ENCODE measurements at regions not wholly inside any gene's neighbourhood (a gene's known extent, or its start where the extent isn't known, plus 50 kb on each side); places are given as distances from the start of the nearest gene placed in this dataset.

DNA sequence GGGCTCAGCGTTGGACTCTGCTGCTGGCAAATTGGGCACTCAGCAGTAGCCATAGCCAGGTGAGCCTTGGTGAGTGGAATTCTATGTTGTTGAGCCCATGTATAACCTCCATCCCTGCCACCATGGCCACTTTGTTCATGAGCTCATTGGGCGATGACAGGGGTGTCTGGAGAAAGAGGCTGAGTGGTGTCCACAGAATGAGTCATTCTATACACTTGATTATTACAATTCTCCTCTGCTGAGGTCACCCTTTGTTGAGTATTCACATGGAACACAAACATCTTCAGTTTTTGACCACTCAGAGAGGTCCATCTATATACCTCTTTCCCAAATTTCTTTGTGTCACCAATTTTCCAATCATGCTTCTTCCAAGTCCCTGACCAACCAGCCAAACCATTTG lies 1341.7 kb downstream of the PCDH7 start:
- H3K79me2 ChIP-seq (ENCODE audit: insufficient read depth, low read length), result no peaks in the 10 kb centered on the region
- no peak overlapping the region for H3K4me2 ChIP-seq (ENCODE audit: insufficient read depth, insufficient read length, low read length)
- H2BK20ac ChIP-seq (ENCODE audit: low read depth, low read length, poor library complexity, severe bottlenecking), result no peak overlapping the region
- H3K9ac ChIP-seq (ENCODE audit: extremely low read depth, insufficient read length, low read length), result no peak overlapping the region
- no peak overlapping the region for H3K27ac Mint-ChIP-seq
- H3K23ac ChIP-seq (ENCODE audit: insufficient read length, low read depth, low read length), result no peak overlapping the region
- no CpG with 5 or more reads among the region's 2 CpGs for WGBS (ENCODE audit: extremely low coverage, insufficient read length, low lambda C conversion rate)
- H2BK12ac ChIP-seq (ENCODE audit: insufficient read length, low read depth, low read length), result no peak overlapping the region
- H3K9me3 Mint-ChIP-seq, result peaks cover 0 to 3% of the 10 kb centered on the region in 2 experiments; a peak in 2 of 5 replicates
- 0 out of 4 replicates have a peak, but pooled peaks cover 2% of the 10 kb centered on the region in 2 experiments for H3K4me1 Mint-ChIP-seq
- H3K9me3 ChIP-seq (ENCODE audit: control insufficient read depth, low read depth, low read length), result no peaks in the 10 kb centered on the region
- H4K20me1 ChIP-seq (ENCODE audit: control insufficient read depth, insufficient read depth, insufficient read length), result no peaks in the 10 kb centered on the region
- no peak overlapping the region for H3K4me3 Mint-ChIP-seq
- no peak overlapping the region for H2BK5ac ChIP-seq (ENCODE audit: insufficient read length, low read length)
- no peak overlapping the region for H2BK120ac ChIP-seq (ENCODE audit: low read depth, low read length, poor library complexity, severe bottlenecking)
- H3K56ac ChIP-seq (ENCODE audit: insufficient read length, low read depth, low read length), result no peak overlapping the region
- H4K8ac ChIP-seq (replicated peaks; ENCODE audit: insufficient read length, low read depth, low read length), result no peak overlapping the region
- no peaks in the 10 kb centered on the region for H3K36me3 Mint-ChIP-seq (ENCODE audit: insufficient read depth in 1 of 3, low read depth in 3 of 3)
- no peaks in the 10 kb centered on the region for H3K27me3 ChIP-seq (ENCODE audit: insufficient read depth, low read length)
- no peaks in the 10 kb centered on the region for H3K4me1 ChIP-seq (ENCODE audit: insufficient read depth, low read length)
- no peak overlapping the region for H3K14ac ChIP-seq (ENCODE audit: insufficient read depth, low read length)
- TF ChIP-seq, protein P1, sequence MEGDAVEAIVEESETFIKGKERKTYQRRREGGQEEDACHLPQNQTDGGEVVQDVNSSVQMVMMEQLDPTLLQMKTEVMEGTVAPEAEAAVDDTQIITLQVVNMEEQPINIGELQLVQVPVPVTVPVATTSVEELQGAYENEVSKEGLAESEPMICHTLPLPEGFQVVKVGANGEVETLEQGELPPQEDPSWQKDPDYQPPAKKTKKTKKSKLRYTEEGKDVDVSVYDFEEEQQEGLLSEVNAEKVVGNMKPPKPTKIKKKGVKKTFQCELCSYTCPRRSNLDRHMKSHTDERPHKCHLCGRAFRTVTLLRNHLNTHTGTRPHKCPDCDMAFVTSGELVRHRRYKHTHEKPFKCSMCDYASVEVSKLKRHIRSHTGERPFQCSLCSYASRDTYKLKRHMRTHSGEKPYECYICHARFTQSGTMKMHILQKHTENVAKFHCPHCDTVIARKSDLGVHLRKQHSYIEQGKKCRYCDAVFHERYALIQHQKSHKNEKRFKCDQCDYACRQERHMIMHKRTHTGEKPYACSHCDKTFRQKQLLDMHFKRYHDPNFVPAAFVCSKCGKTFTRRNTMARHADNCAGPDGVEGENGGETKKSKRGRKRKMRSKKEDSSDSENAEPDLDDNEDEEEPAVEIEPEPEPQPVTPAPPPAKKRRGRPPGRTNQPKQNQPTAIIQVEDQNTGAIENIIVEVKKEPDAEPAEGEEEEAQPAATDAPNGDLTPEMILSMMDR (conservative IDR thresholded peaks at IDR 0.05), result no peak
- H2AFZ ChIP-seq (ENCODE audit: low read length), result no peak overlapping the region
- H3K27ac ChIP-seq (ENCODE audit: insufficient read length, low read depth, low read length), result no peak overlapping the region
- no peak overlapping the region for H2BK15ac ChIP-seq (ENCODE audit: low read depth, low read length)
- no peak overlapping the region for H2AK5ac ChIP-seq (ENCODE audit: insufficient read length, low read length)
- H4K91ac ChIP-seq (ENCODE audit: insufficient read length, low read depth, low read length), result no peak overlapping the region
- no peak overlapping the region for H3T11ph ChIP-seq (ENCODE audit: low read length)
- no peaks in the 10 kb centered on the region for H3K23me2 ChIP-seq (ENCODE audit: insufficient read length, low read depth, low read length, poor library complexity, severe bottlenecking)
- no peak overlapping the region for H3K18ac ChIP-seq (ENCODE audit: insufficient read length, low read depth, low read length)
- H3K4ac ChIP-seq (ENCODE audit: low read depth, low read length), result no peak overlapping the region
- H3K27me3 Mint-ChIP-seq (ENCODE audit: low read depth), result no peaks in the 10 kb centered on the region
- H3K79me1 ChIP-seq (ENCODE audit: insufficient read depth, low read depth, low read length, poor library complexity, severe bottlenecking), result no peaks in the 10 kb centered on the region
- no peak for DNase-seq
- no peak overlapping the region for H4K5ac ChIP-seq (ENCODE audit: insufficient read length, low read depth, low read length)

All from H9 (cell line).